ENCODE measurements at regions not wholly inside any gene's neighbourhood (a gene's known extent, or its start where the extent isn't known, plus 50 kb on each side); places are given as distances from the start of the nearest gene placed in this dataset.

GRCh38 chr16:86289907-86290306, 220.4 kb upstream of the FOXF1 start:
- POLR2A ChIA-PET (ENCODE audit: unreplicated experiment): no interaction called here
- no peak overlapping the region for H3K27ac ChIP-seq
- no peak overlapping the region for H2AFZ ChIP-seq
- no peaks in the 10 kb centered on the region for H3F3A ChIP-seq (ENCODE audit: insufficient read depth, low read depth)
- H3K9me2 ChIP-seq (ENCODE audit: insufficient read depth): no peaks in the 10 kb centered on the region
- DNase-seq: no peak
- CTCF ChIA-PET: no interaction called here
- no peaks in the 10 kb centered on the region for H4K20me1 ChIP-seq (ENCODE audit: insufficient read depth)
- intact Hi-C loops (cut with micrococcal nuclease; ENCODE audit: unreplicated experiment): no loop called here
- H3K4me1 ChIP-seq (replicated peaks; ENCODE audit: insufficient read depth): no peaks in the 10 kb centered on the region
- H3K4me2 ChIP-seq: no peak overlapping the region
- peaks cover 96% of the 10 kb centered on the region for H3K27me3 ChIP-seq (ENCODE audit: insufficient read depth, low read depth)
- H3K79me2 ChIP-seq (ENCODE audit: low read depth): no peaks in the 10 kb centered on the region
- no peak for TF ChIP-seq EZH2 (IDR thresholded peaks at IDR 0.05; ENCODE audit: low read depth)
- no peak for TF ChIP-seq CTCF (conservative IDR thresholded peaks at IDR 0.05)
- BruUV-seq (replicated peaks): no TSS peak
- no peaks in the 10 kb centered on the region for H3K36me3 ChIP-seq (ENCODE audit: low read depth)
- H3K9me3 ChIP-seq (ENCODE audit: insufficient read depth, low read depth): no peaks in the 10 kb centered on the region
- H3K4me3 ChIP-seq: no peak overlapping the region

- peaks cover 95% of the 10 kb centered on the region for H3K27me3 ChIP-seq (ENCODE audit: insufficient read depth, low read depth)
- ChIA-PET CTCF (no interaction called here), POLR2A (ENCODE audit: unreplicated experiment) (no interaction called here)
- H3K79me2 ChIP-seq (ENCODE audit: low read depth): no peaks in the 10 kb centered on the region
- no TSS peak for BruUV-seq (replicated peaks)
- H3K9me3 ChIP-seq (ENCODE audit: insufficient read depth, low read depth): no peaks in the 10 kb centered on the region
- intact Hi-C loops (cut with micrococcal nuclease; ENCODE audit: unreplicated experiment): no loop called here
- no peak overlapping the region for H3K4me3 ChIP-seq
- no peak overlapping the region for H3K4me2 ChIP-seq
- H3K27ac ChIP-seq: no peak overlapping the region
- H3K36me3 ChIP-seq (ENCODE audit: low read depth): no peaks in the 10 kb centered on the region
- no peaks in the 10 kb centered on the region for H3K9me2 ChIP-seq (ENCODE audit: insufficient read depth)
- no peaks in the 10 kb centered on the region for H4K20me1 ChIP-seq (ENCODE audit: insufficient read depth)
- H3K4me1 ChIP-seq (replicated peaks; ENCODE audit: insufficient read depth): no peaks in the 10 kb centered on the region
- TF ChIP-seq CTCF (conservative IDR thresholded peaks at IDR 0.05) (no peak), EZH2 (IDR thresholded peaks at IDR 0.05; ENCODE audit: low read depth) (no peak)
- no peak overlapping the region for H2AFZ ChIP-seq
- DNase-seq: no peak
- no peaks in the 10 kb centered on the region for H3F3A ChIP-seq (ENCODE audit: insufficient read depth, low read depth)
Measured at GRCh38 chr16:86291491-86291890, 218.8 kb upstream of the FOXF1 start.

- Histone ChIP-seq H3K9me3 (ENCODE audit: insufficient read depth, low read depth) (no peaks in the 10 kb centered on the region), H3K4me2 (no peak overlapping the region), H3K9me2 (ENCODE audit: insufficient read depth) (no peaks in the 10 kb centered on the region), H3K4me3 (no peak overlapping the region), H3F3A (ENCODE audit: insufficient read depth, low read depth) (no peaks in the 10 kb centered on the region), H3K27me3 (ENCODE audit: insufficient read depth, low read depth) (peaks cover 95% of the 10 kb centered on the region), H3K4me1 (replicated peaks; ENCODE audit: insufficient read depth) (no peaks in the 10 kb centered on the region), H4K20me1 (ENCODE audit: insufficient read depth) (no peaks in the 10 kb centered on the region), H3K79me2 (ENCODE audit: low read depth) (no peaks in the 10 kb centered on the region), H3K27ac (no peak overlapping the region), H2AFZ (no peak overlapping the region), H3K36me3 (ENCODE audit: low read depth) (no peaks in the 10 kb centered on the region)
- TF ChIP-seq CTCF (conservative IDR thresholded peaks at IDR 0.05): no peak
- TF ChIP-seq EZH2 (IDR thresholded peaks at IDR 0.05; ENCODE audit: low read depth): no peak
- ChIA-PET POLR2A (ENCODE audit: unreplicated experiment) (no interaction called here), CTCF (no interaction called here)
- BruUV-seq (replicated peaks): no TSS peak
- intact Hi-C loops (cut with micrococcal nuclease; ENCODE audit: unreplicated experiment): no loop called here
- DNase-seq: no peak
Measured at GRCh38 chr16:86292171-86292775, 218.1 kb upstream of the FOXF1 start.

Data from PC-9 (cell line).